GM12874 (cell line): ENCODE measurements at regions not wholly inside any gene's neighbourhood (a gene's known extent, or its start where the extent isn't known, plus 50 kb on each side); places are given as distances from the start of the nearest gene placed in this dataset.

Experiments
- CTCF ChIP-seq: IDR thresholded peaks from 2 replicates; pipeline ENCODE4 v1.5.1; 2011; ENCODE audit warnings: low read depth, mild to moderate bottlenecking, control low read depth, low read length, moderate library complexity; ENCODE audit not compliant: insufficient read depth

GRCh38 chr3:193897731-193898180 lies 238.2 kb upstream of the HES1 start:
- no peak for TF ChIP-seq CTCF

- no peak for TF ChIP-seq CTCF
Observed at GRCh38 chr3:193899001-193899400, 236.9 kb upstream of the HES1 start.

GRCh38 chr3:193901007-193901406 lies 234.9 kb upstream of the HES1 start:
- TF ChIP-seq CTCF, result no peak

- TF ChIP-seq CTCF, result no peak
Observed at GRCh38 chr3:193902607-193903511, 233.1 kb upstream of the HES1 start.

- TF ChIP-seq CTCF, result no peak
Observed at GRCh38 chr3:193903512-193903817, 232.5 kb upstream of the HES1 start.

GRCh38 chr3:193903966-193904365 lies 232.0 kb upstream of the HES1 start:
- no peak for TF ChIP-seq CTCF

GRCh38 chr3:193905541-193906396 lies 230.2 kb upstream of the HES1 start:
- no peak for TF ChIP-seq CTCF
